ENCODE measurements at regions not wholly inside any gene's neighbourhood (a gene's known extent, or its start where the extent isn't known, plus 50 kb on each side); places are given as distances from the start of the nearest gene placed in this dataset.

- no peak for DNase-seq (ENCODE audit: low spot score)
These were observed 127.0 kb upstream of the CDH4 start for GRCh38 chr20:61125076-61125475.

- no peak for DNase-seq (ENCODE audit: low spot score)
These were observed 126.4 kb upstream of the CDH4 start for GRCh38 chr20:61125546-61126180.

- DNase-seq (ENCODE audit: low spot score), result no peak
These were observed 125.5 kb upstream of the CDH4 start for GRCh38 chr20:61126369-61127195.

GRCh38 chr20:61127311-61128039 lies 124.6 kb upstream of the CDH4 start:
- DNase-seq (ENCODE audit: low spot score), result peak; percentile 55

GRCh38 chr20:61128701-61129269 lies 123.3 kb upstream of the CDH4 start:
- DNase-seq (ENCODE audit: low spot score), result no peak

GRCh38 chr20:61129311-61129710 lies 122.8 kb upstream of the CDH4 start:
- DNase-seq (ENCODE audit: low spot score), result no peak

- no peak for DNase-seq (ENCODE audit: low spot score)
These were observed 121.9 kb upstream of the CDH4 start for GRCh38 chr20:61130156-61130555.

GRCh38 chr20:61131944-61132343 lies 120.1 kb upstream of the CDH4 start:
- DNase-seq (ENCODE audit: low spot score), result no peak

GRCh38 chr20:61133611-61134010 lies 118.5 kb upstream of the CDH4 start:
- no peak for DNase-seq (ENCODE audit: low spot score)

- no peak for DNase-seq (ENCODE audit: low spot score)
These were observed 117.6 kb upstream of the CDH4 start for GRCh38 chr20:61134296-61135030.

GRCh38 chr20:61135266-61135665 lies 116.8 kb upstream of the CDH4 start:
- DNase-seq (ENCODE audit: low spot score), result no peak

GRCh38 chr20:61135968-61136367 lies 116.1 kb upstream of the CDH4 start:
- no peak for DNase-seq (ENCODE audit: low spot score)

- DNase-seq (ENCODE audit: low spot score), result no peak
These were observed 113.5 kb upstream of the CDH4 start for GRCh38 chr20:61138566-61138965.

GRCh38 chr20:61139031-61139430 lies 113.0 kb upstream of the CDH4 start:
- DNase-seq (ENCODE audit: low spot score), result no peak

- DNase-seq (ENCODE audit: low spot score), result no peak
These were observed 111.5 kb upstream of the CDH4 start for GRCh38 chr20:61140576-61140975.

- DNase-seq (ENCODE audit: low spot score), result no peak
These were observed 106.0 kb upstream of the CDH4 start for GRCh38 chr20:61146023-61146422.

GRCh38 chr20:61149636-61150035 lies 102.4 kb upstream of the CDH4 start:
- DNase-seq (ENCODE audit: low spot score), result no peak

GRCh38 chr20:61157301-61157700 lies 94.8 kb upstream of the CDH4 start:
- DNase-seq (ENCODE audit: low spot score), result no peak

- DNase-seq (ENCODE audit: low spot score), result no peak
These were observed 91.9 kb upstream of the CDH4 start for GRCh38 chr20:61159957-61160686.

- DNase-seq (ENCODE audit: low spot score), result peak; percentile 35
These were observed 90.2 kb upstream of the CDH4 start for GRCh38 chr20:61161726-61162390.

- DNase-seq (ENCODE audit: low spot score), result no peak
These were observed 89.6 kb upstream of the CDH4 start for GRCh38 chr20:61162451-61162850.

All from AG08395 (cell line).